HL-60 (cell line): ENCODE measurements at regions not wholly inside any gene's neighbourhood (a gene's known extent, or its start where the extent isn't known, plus 50 kb on each side); places are given as distances from the start of the nearest gene placed in this dataset.

ENCODE experiments used
- DNase-seq, 2 experiments: peaks; one replicate each; pipeline ENCODE4 v3.0.0-alpha.2; 2010 to 2020; ENCODE audit warnings: low read depth in 1 of 2, low spot score in 1 of 2
- H3K27ac ChIP-seq: fragments of 250-450 bp; sonication (Bioruptor Pico); replicated peaks from 2 replicates; pipeline ENCODE4 v1.5.1; 2020; ENCODE audit warnings: mild to moderate bottlenecking, moderate library complexity
- H3K27me3 ChIP-seq: fragments of 250-450 bp; sonication (Bioruptor Pico); 2 replicates; pipeline ENCODE4 v1.5.1; 2021; ENCODE audit warnings: mild to moderate bottlenecking, moderate library complexity; ENCODE audit not compliant: insufficient read depth, poor library complexity, severe bottlenecking
- H3K4me3 ChIP-seq: replicated peaks from 2 replicates; pipeline ENCODE4 v1.5.1; 2011; ENCODE audit warnings: mild to moderate bottlenecking, control low read depth, low read length; ENCODE audit not compliant: insufficient read depth
- GABPA ChIP-seq: IDR thresholded peaks from 2 replicates; pipeline ENCODE4 v1.6.1; 2012; ENCODE audit warnings: low read depth
- POLR2AphosphoS5 ChIP-seq: IDR thresholded peaks from 2 replicates; pipeline ENCODE4 v1.6.1; 2012; ENCODE audit warnings: low read depth
- REST ChIP-seq: IDR thresholded peaks from 2 replicates; pipeline ENCODE4 v1.6.1; 2012; ENCODE audit warnings: low read depth; ENCODE audit not compliant: insufficient replicate concordance
- SPI1 ChIP-seq: IDR thresholded peaks from 2 replicates; pipeline ENCODE4 v1.6.1; 2012; ENCODE audit warnings: low read depth, mild to moderate bottlenecking, borderline replicate concordance
- TF ChIP-seq, protein P1 (sequence below): IDR thresholded peaks from one replicate; pipeline ENCODE4 v1.5.1; 2011; ENCODE audit warnings: low read length, control low read depth, inconsistent platforms; ENCODE audit not compliant: insufficient read depth

- no peak overlapping the region for H3K4me3 ChIP-seq
- no peak overlapping the region for H3K27ac ChIP-seq
- no peak for TF ChIP-seq GABPA
- no peak for TF ChIP-seq SPI1
- no peak for TF ChIP-seq REST
- TF ChIP-seq, protein P1, sequence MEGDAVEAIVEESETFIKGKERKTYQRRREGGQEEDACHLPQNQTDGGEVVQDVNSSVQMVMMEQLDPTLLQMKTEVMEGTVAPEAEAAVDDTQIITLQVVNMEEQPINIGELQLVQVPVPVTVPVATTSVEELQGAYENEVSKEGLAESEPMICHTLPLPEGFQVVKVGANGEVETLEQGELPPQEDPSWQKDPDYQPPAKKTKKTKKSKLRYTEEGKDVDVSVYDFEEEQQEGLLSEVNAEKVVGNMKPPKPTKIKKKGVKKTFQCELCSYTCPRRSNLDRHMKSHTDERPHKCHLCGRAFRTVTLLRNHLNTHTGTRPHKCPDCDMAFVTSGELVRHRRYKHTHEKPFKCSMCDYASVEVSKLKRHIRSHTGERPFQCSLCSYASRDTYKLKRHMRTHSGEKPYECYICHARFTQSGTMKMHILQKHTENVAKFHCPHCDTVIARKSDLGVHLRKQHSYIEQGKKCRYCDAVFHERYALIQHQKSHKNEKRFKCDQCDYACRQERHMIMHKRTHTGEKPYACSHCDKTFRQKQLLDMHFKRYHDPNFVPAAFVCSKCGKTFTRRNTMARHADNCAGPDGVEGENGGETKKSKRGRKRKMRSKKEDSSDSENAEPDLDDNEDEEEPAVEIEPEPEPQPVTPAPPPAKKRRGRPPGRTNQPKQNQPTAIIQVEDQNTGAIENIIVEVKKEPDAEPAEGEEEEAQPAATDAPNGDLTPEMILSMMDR = no peak
- no peak for TF ChIP-seq POLR2AphosphoS5
- H3K27me3 ChIP-seq = no peaks in the 10 kb centered on the region
- no peak for DNase-seq
Observed at GRCh38 chr11:15609445-15609844, 494.7 kb downstream of the INSC start.

DNA sequence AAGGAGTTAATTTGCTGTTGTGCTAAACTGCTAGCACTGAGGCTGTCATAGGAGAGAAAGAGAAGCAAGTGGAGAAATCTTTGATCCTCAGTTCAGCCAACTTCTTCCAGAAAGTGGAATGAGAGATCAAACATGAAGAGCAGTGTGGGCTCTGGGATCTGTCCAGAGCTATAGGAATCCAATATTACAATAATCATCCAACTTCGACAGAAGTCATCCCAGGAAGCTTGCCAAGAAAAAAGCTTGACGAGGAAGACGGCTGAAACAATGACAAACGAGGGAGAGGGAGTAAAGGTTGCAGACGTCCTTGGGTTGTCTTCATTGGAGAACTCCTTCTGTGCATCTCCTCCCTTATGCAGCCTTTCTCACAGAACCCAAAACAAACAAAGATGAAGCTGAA, 496.2 kb downstream of the INSC start:
- no peak for TF ChIP-seq SPI1
- TF ChIP-seq, protein P1 = no peak
- TF ChIP-seq POLR2AphosphoS5 = no peak
- TF ChIP-seq REST = no peak
- no peak for TF ChIP-seq GABPA
- H3K27me3 ChIP-seq = no peaks in the 10 kb centered on the region
- DNase-seq = no peak
- H3K27ac ChIP-seq = no peak overlapping the region
- H3K4me3 ChIP-seq = no peak overlapping the region

- no peak for DNase-seq
- TF ChIP-seq GABPA = no peak
- H3K27ac ChIP-seq = no peak overlapping the region
Observed at GRCh38 chr11:15613251-15613650, 498.5 kb downstream of the INSC start.

GRCh38 chr11:15613789-15614188, 499.1 kb downstream of the INSC start:
- TF ChIP-seq, protein P1 = no peak
- no peak for TF ChIP-seq GABPA
- no peak for TF ChIP-seq POLR2AphosphoS5
- no peak for TF ChIP-seq REST
- TF ChIP-seq SPI1 = no peak
- Histone ChIP-seq H3K27ac (no peak overlapping the region), H3K27me3 (no peaks in the 10 kb centered on the region), H3K4me3 (no peak overlapping the region)
- DNase-seq = no peak

More at GRCh38 chr11:15613251-15613650, 498.5 kb downstream of the INSC start:
- no peak overlapping the region for H3K4me3 ChIP-seq
- no peaks in the 10 kb centered on the region for H3K27me3 ChIP-seq
